D721Med (cell line): ENCODE measurements at regions not wholly inside any gene's neighbourhood (a gene's known extent, or its start where the extent isn't known, plus 50 kb on each side); places are given as distances from the start of the nearest gene placed in this dataset.

Source experiments
- DNase-seq: peaks from one replicate; pipeline ENCODE4 v3.0.0; 2011; ENCODE audit warnings: low spot score; ENCODE audit not compliant: insufficient read length
- FAIRE-seq: peaks from 2 replicates; lab custom pipeline; 2011; peaks lifted over from hg19 to GRCh38; lab: Jason Lieb, UNC
- CTCF ChIP-seq: IDR thresholded peaks from 2 replicates; pipeline ENCODE4 v1.5.1; 2012; ENCODE audit warnings: mild to moderate bottlenecking, control low read depth; ENCODE audit not compliant: insufficient read depth; ENCODE audit errors: missing control alignments

- TF ChIP-seq CTCF, result no peak
- FAIRE-seq (no peak), DNase-seq (no peak)
These were observed 635.6 kb upstream of the NUDT12 start for GRCh38 chr5:104198156-104198555.

- no peak for DNase-seq
- no peak for TF ChIP-seq CTCF
- no peak for FAIRE-seq
These were observed 627.3 kb upstream of the NUDT12 start for GRCh38 chr5:104189909-104190308.

- FAIRE-seq (no peak), DNase-seq (no peak)
- TF ChIP-seq CTCF, result no peak
These were observed 626.4 kb upstream of the NUDT12 start for GRCh38 chr5:104189031-104189430.

- no peak for TF ChIP-seq CTCF
- FAIRE-seq (no peak), DNase-seq (no peak)
These were observed 625.1 kb upstream of the NUDT12 start for GRCh38 chr5:104187656-104188055.

GRCh38 chr5:104186510-104186909 is 623.9 kb upstream of the NUDT12 start:
- FAIRE-seq (no peak), DNase-seq (no peak)
- no peak for TF ChIP-seq CTCF

GRCh38 chr5:104186100-104186499 is 623.5 kb upstream of the NUDT12 start:
- no peak for TF ChIP-seq CTCF
- FAIRE-seq, result no peak
- DNase-seq, result no peak

GRCh38 chr5:104184264-104184663 is 621.7 kb upstream of the NUDT12 start:
- DNase-seq (no peak), FAIRE-seq (no peak)
- TF ChIP-seq CTCF, result no peak
